ENCODE measurements at regions not wholly inside any gene's neighbourhood (a gene's known extent, or its start where the extent isn't known, plus 50 kb on each side); places are given as distances from the start of the nearest gene placed in this dataset.

DNA sequence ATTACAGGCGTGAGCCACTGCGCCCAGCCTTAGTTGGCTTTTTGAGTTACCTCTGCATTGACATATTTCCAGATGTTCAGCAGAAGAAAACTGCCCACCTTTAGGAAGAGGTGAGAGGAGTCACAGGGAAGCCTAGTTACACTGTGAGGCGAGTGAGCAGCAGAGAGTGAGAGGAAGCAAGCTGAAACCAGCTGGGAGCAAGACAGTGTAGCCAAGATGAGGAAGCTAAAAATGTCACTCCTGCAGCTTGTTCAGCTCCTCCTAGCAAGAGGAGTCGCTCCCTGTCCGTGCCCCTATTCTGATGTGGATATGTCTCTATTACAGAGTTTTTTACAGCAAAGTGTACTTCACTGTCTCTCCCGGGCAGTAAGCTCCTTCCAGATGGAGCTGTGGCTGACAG lies 127.6 kb downstream of the GXYLT1 start:
- H3K23ac ChIP-seq (ENCODE audit: low read depth, low read length), result no peak overlapping the region
- no peak for TF ChIP-seq RAD21 (IDR thresholded peaks at IDR 0.05; ENCODE audit: low read length)
- TF ChIP-seq CHD1 (IDR thresholded peaks at IDR 0.05; ENCODE audit: low read depth, low read length), result no peak
- TF ChIP-seq, protein P1, sequence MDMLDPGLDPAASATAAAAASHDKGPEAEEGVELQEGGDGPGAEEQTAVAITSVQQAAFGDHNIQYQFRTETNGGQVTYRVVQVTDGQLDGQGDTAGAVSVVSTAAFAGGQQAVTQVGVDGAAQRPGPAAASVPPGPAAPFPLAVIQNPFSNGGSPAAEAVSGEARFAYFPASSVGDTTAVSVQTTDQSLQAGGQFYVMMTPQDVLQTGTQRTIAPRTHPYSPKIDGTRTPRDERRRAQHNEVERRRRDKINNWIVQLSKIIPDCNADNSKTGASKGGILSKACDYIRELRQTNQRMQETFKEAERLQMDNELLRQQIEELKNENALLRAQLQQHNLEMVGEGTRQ (IDR thresholded peaks at IDR 0.05; ENCODE audit: low read depth, low read length), result no peak
- no peak for TF ChIP-seq NFE2L2 (IDR thresholded peaks at IDR 0.05; ENCODE audit: low read depth, low read length)
- no peak for TF ChIP-seq MAFK (IDR thresholded peaks at IDR 0.05; ENCODE audit: low read depth, low read length)
- no peak for TF ChIP-seq SMC3 (IDR thresholded peaks at IDR 0.05; ENCODE audit: low read depth, low read length)
- TF ChIP-seq, protein P2, sequence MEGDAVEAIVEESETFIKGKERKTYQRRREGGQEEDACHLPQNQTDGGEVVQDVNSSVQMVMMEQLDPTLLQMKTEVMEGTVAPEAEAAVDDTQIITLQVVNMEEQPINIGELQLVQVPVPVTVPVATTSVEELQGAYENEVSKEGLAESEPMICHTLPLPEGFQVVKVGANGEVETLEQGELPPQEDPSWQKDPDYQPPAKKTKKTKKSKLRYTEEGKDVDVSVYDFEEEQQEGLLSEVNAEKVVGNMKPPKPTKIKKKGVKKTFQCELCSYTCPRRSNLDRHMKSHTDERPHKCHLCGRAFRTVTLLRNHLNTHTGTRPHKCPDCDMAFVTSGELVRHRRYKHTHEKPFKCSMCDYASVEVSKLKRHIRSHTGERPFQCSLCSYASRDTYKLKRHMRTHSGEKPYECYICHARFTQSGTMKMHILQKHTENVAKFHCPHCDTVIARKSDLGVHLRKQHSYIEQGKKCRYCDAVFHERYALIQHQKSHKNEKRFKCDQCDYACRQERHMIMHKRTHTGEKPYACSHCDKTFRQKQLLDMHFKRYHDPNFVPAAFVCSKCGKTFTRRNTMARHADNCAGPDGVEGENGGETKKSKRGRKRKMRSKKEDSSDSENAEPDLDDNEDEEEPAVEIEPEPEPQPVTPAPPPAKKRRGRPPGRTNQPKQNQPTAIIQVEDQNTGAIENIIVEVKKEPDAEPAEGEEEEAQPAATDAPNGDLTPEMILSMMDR (conservative IDR thresholded peaks at IDR 0.05; ENCODE audit: low read depth, low read length), result no peak
- TF ChIP-seq CEBPB (IDR thresholded peaks at IDR 0.05; ENCODE audit: low read depth, low read length), result no peak
- no peak for TF ChIP-seq FOS (IDR thresholded peaks at IDR 0.05; ENCODE audit: low read depth, low read length)
- no peak for TF ChIP-seq RCOR1 (IDR thresholded peaks at IDR 0.05; ENCODE audit: insufficient replicate concordance, low read length)
- TF ChIP-seq MXI1 (IDR thresholded peaks at IDR 0.05; ENCODE audit: borderline replicate concordance, low read depth, low read length), result no peak
- TF ChIP-seq, protein P3, sequence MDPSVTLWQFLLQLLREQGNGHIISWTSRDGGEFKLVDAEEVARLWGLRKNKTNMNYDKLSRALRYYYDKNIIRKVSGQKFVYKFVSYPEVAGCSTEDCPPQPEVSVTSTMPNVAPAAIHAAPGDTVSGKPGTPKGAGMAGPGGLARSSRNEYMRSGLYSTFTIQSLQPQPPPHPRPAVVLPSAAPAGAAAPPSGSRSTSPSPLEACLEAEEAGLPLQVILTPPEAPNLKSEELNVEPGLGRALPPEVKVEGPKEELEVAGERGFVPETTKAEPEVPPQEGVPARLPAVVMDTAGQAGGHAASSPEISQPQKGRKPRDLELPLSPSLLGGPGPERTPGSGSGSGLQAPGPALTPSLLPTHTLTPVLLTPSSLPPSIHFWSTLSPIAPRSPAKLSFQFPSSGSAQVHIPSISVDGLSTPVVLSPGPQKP (IDR thresholded peaks at IDR 0.05; ENCODE audit: borderline replicate concordance, low read depth, low read length), result no peak
- no peak for TF ChIP-seq MAZ (IDR thresholded peaks at IDR 0.05; ENCODE audit: borderline replicate concordance, low read depth, low read length)
- DNase-seq (no peak), ATAC-seq (ENCODE audit: low read depth) (no peak)
- H3K79me1 ChIP-seq (ENCODE audit: low read depth in 1 of 2, low read length in 2 of 2), result no peaks in the 10 kb centered on the region
- BruUV-seq (replicated peaks), result no TSS peak
- no peak overlapping the region for H2AFZ ChIP-seq (replicated peaks; ENCODE audit: low read length, poor library complexity)
- WGBS, 2 experiments (ENCODE audit: extremely low coverage in 2 of 2, insufficient read length in 1 of 2), result 47% methylated on average over 2 of the region's 6 CpGs; no CpG with 5 or more reads in 1 of the 2 experiments
- no peak overlapping the region for H2BK120ac ChIP-seq (ENCODE audit: low read depth, low read length)
- no peak overlapping the region for H3K18ac ChIP-seq (ENCODE audit: low read depth, low read length)
- no peaks in the 10 kb centered on the region for H3K9me3 ChIP-seq (ENCODE audit: control insufficient read depth, insufficient read depth, low read length)
- no peak overlapping the region for H2BK15ac ChIP-seq (ENCODE audit: low read depth, low read length)
- H4K20me1 ChIP-seq (ENCODE audit: insufficient read depth, low read length), result no peaks in the 10 kb centered on the region
- no peak overlapping the region for H2AK5ac ChIP-seq (ENCODE audit: low read depth, low read length)
- no peaks in the 10 kb centered on the region for H3K36me3 ChIP-seq (ENCODE audit: control insufficient read depth, insufficient read depth, low read length)
- no peak overlapping the region for H3K4me3 ChIP-seq (ENCODE audit: insufficient read depth, low read depth, low read length)
- no peak overlapping the region for H4K5ac ChIP-seq (ENCODE audit: low read depth, low read length)
- no peaks in the 10 kb centered on the region; the same call in 1 of the 2 replicates for H3K4me1 ChIP-seq (ENCODE audit: control insufficient read depth, insufficient read depth, low read length)
- no peak overlapping the region for H4K8ac ChIP-seq (ENCODE audit: low read depth in 2 of 2, low read length in 2 of 2)
- no peak overlapping the region for H4K91ac ChIP-seq (ENCODE audit: insufficient read depth, low read depth, low read length)
- dilution Hi-C loops (cut with HindIII; ENCODE audit: low sequenced_read_pairs, unreplicated experiment) (no loop called here), in situ Hi-C loops (cut with MboI; ENCODE audit: low sequenced_read_pairs) (no loop called here), intact Hi-C loops (cut with micrococcal nuclease) (no loop called here)
- no peaks in the 10 kb centered on the region; the same call in 1 of the 2 replicates for H3K27me3 ChIP-seq (ENCODE audit: control insufficient read depth, insufficient read depth, low read length)
- no peaks in the 10 kb centered on the region for H3K9me1 ChIP-seq (ENCODE audit: insufficient read depth, low read length)
- no peak overlapping the region for H3K14ac ChIP-seq (replicated peaks; ENCODE audit: low read depth, low read length)
- ChIA-PET CTCF (no interaction called here), POLR2A (ENCODE audit: unreplicated experiment) (no interaction called here)
- H3K4me2 ChIP-seq (ENCODE audit: low read depth, low read length), result no peak overlapping the region
- H2BK5ac ChIP-seq (ENCODE audit: low read depth, low read length, poor library complexity, severe bottlenecking), result no peak overlapping the region
- no peak overlapping the region for H3K27ac ChIP-seq (ENCODE audit: insufficient read depth, low read length)
- H2BK20ac ChIP-seq (ENCODE audit: low read depth, low read length), result no peak overlapping the region
- H3K56ac ChIP-seq (ENCODE audit: extremely low read depth, insufficient read depth, low read length), result no peak overlapping the region
- no peak overlapping the region for H3K4ac ChIP-seq (ENCODE audit: low read depth, low read length)
- H2AK9ac ChIP-seq (replicated peaks; ENCODE audit: low read depth, low read length, poor library complexity), result no peak overlapping the region
- H3K9ac ChIP-seq (ENCODE audit: low read depth, low read length), result no peak overlapping the region

Measured in IMR-90 (cell line).